Hematopoietic multipotent progenitor cell treated with erythropoietin and hydrocortisone succinate and interleukin-3 and kit ligand, for 4 days (in vitro differentiated cells): ENCODE measurements at regions not wholly inside any gene's neighbourhood (a gene's known extent, or its start where the extent isn't known, plus 50 kb on each side); places are given as distances from the start of the nearest gene placed in this dataset.
"Not testable (repeated sequence)": the region's sequence is repeated elsewhere in the genome, so short reads cannot be mapped to it uniquely, and the experiment has no call there.

Experiments used
- DNase-seq: peaks from one replicate; pipeline ENCODE4 v3.0.0-alpha.2; 2015

GRCh38 chr9:97176206-97176605 is 131.3 kb upstream of the CCDC180 start:
- peak; percentile 17 for DNase-seq

GRCh38 chr9:97168174-97168573 is 129.2 kb upstream of the CTSV start:
- peak; percentile 64 for DNase-seq

GRCh38 chr9:97166496-97167138 is 127.7 kb upstream of the CTSV start:
- not testable (repeated sequence) for DNase-seq

GRCh38 chr9:97160255-97160654 is 121.3 kb upstream of the CTSV start:
- DNase-seq: no peak

- DNase-seq: not testable (repeated sequence)
These were observed 119.8 kb upstream of the CTSV start for GRCh38 chr9:97158722-97159121.

GRCh38 chr9:97155441-97155840 is 116.5 kb upstream of the CTSV start:
- not testable (repeated sequence) for DNase-seq

GRCh38 chr9:97153967-97154366 is 115.0 kb upstream of the CTSV start:
- DNase-seq: no peak

- DNase-seq: peak; percentile 5
These were observed 114.2 kb upstream of the CTSV start for GRCh38 chr9:97153160-97153559.

GRCh38 chr9:97150471-97150870 is 111.5 kb upstream of the CTSV start:
- not testable (repeated sequence) for DNase-seq

- not testable (repeated sequence) for DNase-seq
These were observed 109.5 kb upstream of the CTSV start for GRCh38 chr9:97148428-97148827.

GRCh38 chr9:97145680-97146079 is 106.7 kb upstream of the CTSV start:
- DNase-seq: peak; percentile 43

- no peak for DNase-seq
These were observed 101.6 kb upstream of the CTSV start for GRCh38 chr9:97140566-97140965.

GRCh38 chr9:97136421-97136820 is 97.5 kb upstream of the CTSV start:
- peak; percentile 50 for DNase-seq

GRCh38 chr9:97133966-97134365 is 95.0 kb upstream of the CTSV start:
- not testable (repeated sequence) for DNase-seq

GRCh38 chr9:97132865-97133264 is 93.9 kb upstream of the CTSV start:
- DNase-seq: no peak

GRCh38 chr9:97130864-97131263 is 91.9 kb upstream of the CTSV start:
- not testable (repeated sequence) for DNase-seq

GRCh38 chr9:97130387-97130786 is 91.4 kb upstream of the CTSV start:
- DNase-seq: not testable (repeated sequence)

GRCh38 chr9:97128919-97129318 is 90.0 kb upstream of the CTSV start:
- no peak for DNase-seq

GRCh38 chr9:97124256-97124655 is 85.3 kb upstream of the CTSV start:
- no peak for DNase-seq

- DNase-seq: no peak
These were observed 71.8 kb upstream of the CTSV start for GRCh38 chr9:97110696-97111095.

- peak; percentile 82 for DNase-seq
These were observed 70.4 kb upstream of the CTSV start for GRCh38 chr9:97109194-97109811.

- DNase-seq: not testable (repeated sequence)
These were observed 66.3 kb upstream of the CTSV start for GRCh38 chr9:97105220-97105619.

- DNase-seq: not testable (repeated sequence)
These were observed 64.9 kb upstream of the CTSV start for GRCh38 chr9:97103613-97104383.

GRCh38 chr9:97099540-97099939 is 60.6 kb upstream of the CTSV start:
- not testable (repeated sequence) for DNase-seq
